GM23248 (cell line): ENCODE measurements at regions not wholly inside any gene's neighbourhood (a gene's known extent, or its start where the extent isn't known, plus 50 kb on each side); places are given as distances from the start of the nearest gene placed in this dataset.

Source experiments
- DNase-seq: peaks from one replicate; pipeline ENCODE4 v3.0.0-alpha.2; 2015
- H2AFZ ChIP-seq: fragments of 200-600 bp; sonication (generic); 2 replicates; pipeline ENCODE4 v1.6.1; 2016; ENCODE audit warnings: antibody characterized with exemption
- H3F3A ChIP-seq: fragments of 200-600 bp; sonication (generic); 2 replicates; pipeline ENCODE4 v1.6.1; 2016; ENCODE audit warnings: mild to moderate bottlenecking, antibody characterized with exemption, mixed run types; ENCODE audit not compliant: insufficient read depth
- H3K27ac ChIP-seq: fragments of 200-600 bp; sonication (generic); 2 replicates; pipeline ENCODE4 v1.5.1; 2016; ENCODE audit warnings: mild to moderate bottlenecking
- H3K27me3 ChIP-seq: fragments of 200-600 bp; sonication (generic); replicated peaks from 2 replicates; pipeline ENCODE4 v1.6.1; 2016; ENCODE audit warnings: mild to moderate bottlenecking; ENCODE audit not compliant: insufficient read depth
- H3K36me3 ChIP-seq: fragments of 200-600 bp; sonication (generic); 2 replicates; pipeline ENCODE4 v1.6.1; 2016; ENCODE audit warnings: low read depth, mild to moderate bottlenecking
- H3K4me1 ChIP-seq: fragments of 200-600 bp; sonication (generic); 2 replicates; pipeline ENCODE4 v1.6.1; 2016; ENCODE audit warnings: mild to moderate bottlenecking; ENCODE audit not compliant: insufficient read depth
- H3K4me2 ChIP-seq: fragments of 200-600 bp; sonication (generic); one replicate; pipeline ENCODE4 v1.6.1; 2016; ENCODE audit warnings: mild to moderate bottlenecking; ENCODE audit not compliant: unreplicated experiment
- H3K4me3 ChIP-seq: fragments of 200-600 bp; sonication (generic); 2 replicates; pipeline ENCODE4 v1.5.1; 2016; ENCODE audit warnings: mild to moderate bottlenecking
- H3K79me2 ChIP-seq: fragments of 200-600 bp; sonication (generic); 2 replicates; pipeline ENCODE4 v1.6.1; 2016; ENCODE audit warnings: mild to moderate bottlenecking; ENCODE audit not compliant: insufficient read depth
- H3K9ac ChIP-seq: fragments of 200-600 bp; sonication (generic); 2 replicates; pipeline ENCODE4 v1.6.1; 2016; ENCODE audit warnings: mild to moderate bottlenecking
- H3K9me2 ChIP-seq: fragments of 200-600 bp; sonication (generic); 2 replicates; pipeline ENCODE4 v1.6.1; 2016; ENCODE audit warnings: mixed run types, mild to moderate bottlenecking, moderate library complexity; ENCODE audit not compliant: insufficient read depth
- H3K9me3 ChIP-seq: fragments of 200-600 bp; sonication (generic); one replicate; pipeline ENCODE4 v1.6.1; 2017; ENCODE audit warnings: low read depth
- H4K20me1 ChIP-seq: fragments of 200-600 bp; sonication (generic); 2 replicates; pipeline ENCODE4 v1.6.0; 2016; ENCODE audit not compliant: insufficient read depth
- EZH2 ChIP-seq: fragments of 200-600 bp; sonication (generic); IDR thresholded peaks from 2 replicates; pipeline ENCODE4 v1.6.1; 2018; ENCODE audit warnings: antibody characterized with exemption, mild to moderate bottlenecking; ENCODE audit not compliant: insufficient read depth, poor library complexity, severe bottlenecking
- EZH2phosphoT487 ChIP-seq: fragments of 200-600 bp; sonication (generic); IDR thresholded peaks from 2 replicates; pipeline ENCODE4 v1.6.1; 2018; ENCODE audit warnings: antibody characterized with exemption, moderate library complexity, mild to moderate bottlenecking, low read depth; ENCODE audit not compliant: insufficient read depth
- WGBS, 2 experiments: methylation state at CpG; one replicate each; pipeline ENCODE4 v1.1.6; 2015 to 2017; ENCODE audit warnings: low lambda C conversion rate in 2 of 2, low coverage in 1 of 2; ENCODE audit errors: missing lambda C conversion rate in 2 of 2; 5-methylcytosine and 5-hydroxymethylcytosine counted together
- in situ Hi-C: fragments of 300-500 bp; cut with MboI; formaldehyde crosslinking; loops from 2 replicates; pipeline ENCODE4 v1.15.0; 2020

GRCh38 chr2:177053038-177053437 lies 159.6 kb upstream of the HNRNPA3 start:
- WGBS, 2 experiments = 6 to 10% methylated on average over 3 of the region's 3 CpGs
- Histone ChIP-seq H3K4me2 (peak overlapping the region; percentile 41), H3K4me1 (peaks cover 6% of the 10 kb centered on the region; the same call in 1 of the 2 replicates), H3K4me3 (peak overlapping the region; percentile 33), H3K79me2 (no peaks in the 10 kb centered on the region), H3K9ac (no peak overlapping the region; the same call in 1 of the 2 replicates), H3K27ac (peak overlapping the region; percentile 23), H3F3A (no peaks in the 10 kb centered on the region), H3K9me3 (no peaks in the 10 kb centered on the region), H3K36me3 (no peaks in the 10 kb centered on the region), H3K27me3 (no peaks in the 10 kb centered on the region), H3K9me2 (no peaks in the 10 kb centered on the region), H2AFZ (peak overlapping the region; percentile 71), H4K20me1 (no peaks in the 10 kb centered on the region)
- TF ChIP-seq EZH2phosphoT487 (no peak), EZH2 (no peak)
- in situ Hi-C loops = no loop called here
- DNase-seq = peak; percentile 27

DNA sequence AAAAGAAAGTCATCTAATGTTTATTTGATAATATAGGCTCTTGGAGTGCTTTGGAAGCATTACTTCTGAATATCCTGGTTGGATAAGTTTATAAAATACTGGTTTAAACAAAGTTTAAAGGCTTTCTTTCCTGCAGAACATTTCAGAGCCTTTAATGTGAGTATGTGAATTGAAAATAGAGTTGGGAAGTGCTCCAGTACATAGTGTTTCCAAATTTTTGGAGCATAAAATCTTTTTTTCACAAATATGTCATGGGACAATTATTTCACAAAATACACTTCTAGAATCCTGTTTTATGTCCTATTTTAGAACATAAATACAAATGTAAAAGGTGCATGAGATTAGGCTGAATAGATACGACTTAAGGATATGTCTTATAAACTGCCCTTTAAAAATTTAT lies 158.9 kb upstream of the HNRNPA3 start:
- H3K9me2 ChIP-seq = no peaks in the 10 kb centered on the region
- no peaks in the 10 kb centered on the region for H3F3A ChIP-seq
- H2AFZ ChIP-seq = peak overlapping the region; percentile 71
- in situ Hi-C loops = no loop called here
- no peaks in the 10 kb centered on the region for H3K79me2 ChIP-seq
- TF ChIP-seq EZH2phosphoT487 (no peak), EZH2 (no peak)
- H3K27me3 ChIP-seq = no peaks in the 10 kb centered on the region
- no peaks in the 10 kb centered on the region for H4K20me1 ChIP-seq
- H3K4me1 ChIP-seq = peaks cover 6% of the 10 kb centered on the region; the same call in 1 of the 2 replicates
- H3K36me3 ChIP-seq = no peaks in the 10 kb centered on the region
- H3K4me2 ChIP-seq = no peak overlapping the region
- 92 to 95% methylated on average over 1 of the region's 1 CpG for WGBS, 2 experiments
- no peaks in the 10 kb centered on the region for H3K9me3 ChIP-seq
- H3K9ac ChIP-seq = no peak overlapping the region
- no peak for DNase-seq
- no peak overlapping the region for H3K4me3 ChIP-seq
- no peak overlapping the region for H3K27ac ChIP-seq

GRCh38 chr2:177056481-177056929 lies 156.1 kb upstream of the HNRNPA3 start:
- in situ Hi-C loops = no loop called here
- no peaks in the 10 kb centered on the region for H3F3A ChIP-seq
- H4K20me1 ChIP-seq = no peaks in the 10 kb centered on the region
- peak; percentile 15 for DNase-seq
- no peak overlapping the region for H3K27ac ChIP-seq
- no peaks in the 10 kb centered on the region for H3K9me2 ChIP-seq
- TF ChIP-seq EZH2phosphoT487 (no peak), EZH2 (no peak)
- H3K36me3 ChIP-seq = no peaks in the 10 kb centered on the region
- H3K79me2 ChIP-seq = no peaks in the 10 kb centered on the region
- no peaks in the 10 kb centered on the region for H3K9me3 ChIP-seq
- H2AFZ ChIP-seq = no peak overlapping the region
- no peak overlapping the region for H3K4me3 ChIP-seq
- no peak overlapping the region for H3K9ac ChIP-seq
- 18 to 26% methylated on average over 5 of the region's 5 CpGs for WGBS, 2 experiments
- no peaks in the 10 kb centered on the region for H3K27me3 ChIP-seq
- H3K4me1 ChIP-seq = peaks cover 6% of the 10 kb centered on the region; the same call in 1 of the 2 replicates
- no peak overlapping the region for H3K4me2 ChIP-seq

GRCh38 chr2:177058747-177059146 lies 153.8 kb upstream of the HNRNPA3 start:
- Histone ChIP-seq H3F3A (no peaks in the 10 kb centered on the region), H3K9me2 (no peaks in the 10 kb centered on the region), H3K4me3 (no peak overlapping the region), H3K36me3 (no peaks in the 10 kb centered on the region), H3K9ac (no peak overlapping the region), H4K20me1 (no peaks in the 10 kb centered on the region), H2AFZ (no peak overlapping the region), H3K27ac (no peak overlapping the region), H3K4me1 (no peaks in the 10 kb centered on the region), H3K9me3 (no peaks in the 10 kb centered on the region), H3K27me3 (no peaks in the 10 kb centered on the region), H3K4me2 (no peak overlapping the region), H3K79me2 (no peaks in the 10 kb centered on the region)
- DNase-seq = no peak
- TF ChIP-seq EZH2 (no peak), EZH2phosphoT487 (no peak)
- in situ Hi-C loops = no loop called here

DNA sequence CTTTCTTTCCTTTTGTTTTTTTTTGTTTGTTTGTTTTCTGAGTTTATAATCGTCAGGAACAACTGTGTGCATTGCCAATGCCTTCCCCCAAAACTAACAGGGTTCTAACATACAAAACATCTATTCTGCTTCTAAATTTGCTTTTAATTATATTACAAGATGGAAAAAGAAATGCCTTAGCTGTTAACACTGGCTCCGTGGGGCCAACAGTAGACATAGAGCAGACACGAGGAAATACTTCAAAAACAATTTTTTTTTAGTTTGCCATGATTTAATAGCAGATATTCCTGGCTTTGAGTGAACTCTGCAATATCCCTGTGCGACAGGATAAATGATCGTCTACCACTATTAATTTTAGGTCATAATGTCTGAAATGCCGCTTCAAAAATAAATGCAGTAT lies 153.3 kb upstream of the HNRNPA3 start:
- H2AFZ ChIP-seq = no peak overlapping the region
- H3K9me2 ChIP-seq = no peaks in the 10 kb centered on the region
- no peak overlapping the region for H3K4me3 ChIP-seq
- H3K4me2 ChIP-seq = no peak overlapping the region
- no peaks in the 10 kb centered on the region for H3F3A ChIP-seq
- TF ChIP-seq EZH2 (no peak), EZH2phosphoT487 (no peak)
- no peaks in the 10 kb centered on the region for H3K4me1 ChIP-seq
- DNase-seq = no peak
- H3K79me2 ChIP-seq = no peaks in the 10 kb centered on the region
- H3K36me3 ChIP-seq = no peaks in the 10 kb centered on the region
- no peaks in the 10 kb centered on the region for H3K9me3 ChIP-seq
- H3K27me3 ChIP-seq = no peaks in the 10 kb centered on the region
- 4 to 8% methylated on average over 6 of the region's 6 CpGs for WGBS, 2 experiments
- in situ Hi-C loops = no loop called here
- no peak overlapping the region for H3K9ac ChIP-seq
- no peaks in the 10 kb centered on the region for H4K20me1 ChIP-seq
- H3K27ac ChIP-seq = no peak overlapping the region
